Upper lobe of left lung (tissue), 4 donors: ENCODE measurements at regions not wholly inside any gene's neighbourhood (a gene's known extent, or its start where the extent isn't known, plus 50 kb on each side); places are given as distances from the start of the nearest gene placed in this dataset.

Experiments
- CTCF ChIP-seq, 6 experiments: fragments of 450-650 bp in 4 of 6; fragments of 200-600 bp in 2 of 6; sonication (generic) in 2 of 6; IDR thresholded peaks; one replicate each; pipeline ENCODE4 v1.5.1; 2016 to 2019; ENCODE audit warnings: antibody characterized with exemption in 6 of 6
- POLR2A ChIP-seq, 4 donors: fragments of 450-650 bp; IDR thresholded peaks; one replicate each; pipeline ENCODE4 v1.5.1; 2016 to 2017; ENCODE audit warnings: antibody characterized with exemption in 4 of 4, mild to moderate bottlenecking in 2 of 4
- POLR2AphosphoS5 ChIP-seq, 2 donors: sonication (generic); formaldehyde crosslinking; IDR thresholded peaks; one replicate each; pipeline ENCODE4 v1.5.1; 2017; ENCODE audit warnings: antibody characterized with exemption in 2 of 2

- TF ChIP-seq CTCF (IDR thresholded peaks at IDR 0.05) (no peak), POLR2AphosphoS5 (IDR thresholded peaks at IDR 0.05) (no peak), POLR2A (IDR thresholded peaks at IDR 0.05) (no peak)
Observed at GRCh38 chr9:27676827-27677226, 103.5 kb upstream of the C9orf72 start.
